ENCODE measurements at regions not wholly inside any gene's neighbourhood (a gene's known extent, or its start where the extent isn't known, plus 50 kb on each side); places are given as distances from the start of the nearest gene placed in this dataset.

DNA sequence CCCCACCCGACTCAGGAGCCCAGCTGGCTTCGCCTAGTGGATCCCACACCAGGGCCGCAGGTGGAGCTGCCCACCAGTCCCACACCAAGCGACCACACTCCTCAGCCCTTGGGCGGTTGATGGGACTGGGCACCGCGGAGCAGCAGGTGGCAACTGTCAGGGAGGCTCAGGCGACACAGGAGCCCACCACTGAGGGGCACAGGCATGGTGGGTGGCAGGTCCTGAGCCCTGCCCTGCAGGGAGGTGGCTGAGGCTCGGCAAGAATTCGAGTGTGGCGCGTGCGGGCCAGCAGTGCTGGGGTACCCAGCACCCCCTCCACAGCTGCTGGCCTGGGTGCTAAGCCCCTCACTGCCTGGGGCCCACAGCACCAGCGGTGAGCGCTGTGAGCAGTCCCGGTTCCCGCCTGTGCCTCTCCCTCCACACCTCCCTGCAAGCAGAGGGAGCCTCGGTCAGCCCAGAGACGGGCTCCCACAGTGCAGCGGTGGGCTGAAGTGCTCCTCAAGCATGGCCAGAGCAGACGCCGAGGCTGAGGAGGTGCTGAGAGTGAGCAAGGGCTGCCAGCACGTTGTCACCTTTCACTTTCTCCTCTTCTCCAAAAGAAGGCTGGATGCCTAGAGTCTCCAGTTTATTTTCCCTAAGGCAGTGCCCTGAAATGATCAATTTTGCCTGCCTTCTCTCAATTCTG is 1440.7 kb upstream of the ZEB2 start:
- TF ChIP-seq, protein P1, sequence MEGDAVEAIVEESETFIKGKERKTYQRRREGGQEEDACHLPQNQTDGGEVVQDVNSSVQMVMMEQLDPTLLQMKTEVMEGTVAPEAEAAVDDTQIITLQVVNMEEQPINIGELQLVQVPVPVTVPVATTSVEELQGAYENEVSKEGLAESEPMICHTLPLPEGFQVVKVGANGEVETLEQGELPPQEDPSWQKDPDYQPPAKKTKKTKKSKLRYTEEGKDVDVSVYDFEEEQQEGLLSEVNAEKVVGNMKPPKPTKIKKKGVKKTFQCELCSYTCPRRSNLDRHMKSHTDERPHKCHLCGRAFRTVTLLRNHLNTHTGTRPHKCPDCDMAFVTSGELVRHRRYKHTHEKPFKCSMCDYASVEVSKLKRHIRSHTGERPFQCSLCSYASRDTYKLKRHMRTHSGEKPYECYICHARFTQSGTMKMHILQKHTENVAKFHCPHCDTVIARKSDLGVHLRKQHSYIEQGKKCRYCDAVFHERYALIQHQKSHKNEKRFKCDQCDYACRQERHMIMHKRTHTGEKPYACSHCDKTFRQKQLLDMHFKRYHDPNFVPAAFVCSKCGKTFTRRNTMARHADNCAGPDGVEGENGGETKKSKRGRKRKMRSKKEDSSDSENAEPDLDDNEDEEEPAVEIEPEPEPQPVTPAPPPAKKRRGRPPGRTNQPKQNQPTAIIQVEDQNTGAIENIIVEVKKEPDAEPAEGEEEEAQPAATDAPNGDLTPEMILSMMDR (IDR thresholded peaks at IDR 0.05) = no peak
- TF ChIP-seq POLR2A (IDR thresholded peaks at IDR 0.05) = no peak

Data from uterus (tissue), 2 donors.